GM10248 (cell line): ENCODE measurements at regions not wholly inside any gene's neighbourhood (a gene's known extent, or its start where the extent isn't known, plus 50 kb on each side); places are given as distances from the start of the nearest gene placed in this dataset.
A peak's percentile ranks its signal among the peaks of the same experiment; 100 is the strongest.

Source experiments
- CTCF ChIA-PET: fragments of 300-600 bp; sonication (Branson Sonifier 250); formaldehyde crosslinking; extraction: SDS; loops from one replicate; lab custom pipeline; 2021; ENCODE audit warnings: antibody characterized with exemption; lab: Yijun Ruan, JAX
- POLR2A ChIA-PET: fragments of 350-650 bp; sonication (Branson Sonifier 250); formaldehyde crosslinking; extraction: SDS; loops from one replicate; lab custom pipeline; 2020; ENCODE audit warnings: antibody characterized with exemption; lab: Yijun Ruan, JAX
- DNase-seq: peaks from one replicate; pipeline ENCODE4 v3.0.0; 2012; ENCODE audit errors: extremely low spot score
- TF ChIP-seq, protein P1 (sequence below): IDR thresholded peaks from 2 replicates; pipeline ENCODE4 v1.5.1; 2012; ENCODE audit warnings: mild to moderate bottlenecking, low read depth; ENCODE audit errors: extremely low read depth, missing control alignments, control extremely low read depth

- TF ChIP-seq, protein P1, sequence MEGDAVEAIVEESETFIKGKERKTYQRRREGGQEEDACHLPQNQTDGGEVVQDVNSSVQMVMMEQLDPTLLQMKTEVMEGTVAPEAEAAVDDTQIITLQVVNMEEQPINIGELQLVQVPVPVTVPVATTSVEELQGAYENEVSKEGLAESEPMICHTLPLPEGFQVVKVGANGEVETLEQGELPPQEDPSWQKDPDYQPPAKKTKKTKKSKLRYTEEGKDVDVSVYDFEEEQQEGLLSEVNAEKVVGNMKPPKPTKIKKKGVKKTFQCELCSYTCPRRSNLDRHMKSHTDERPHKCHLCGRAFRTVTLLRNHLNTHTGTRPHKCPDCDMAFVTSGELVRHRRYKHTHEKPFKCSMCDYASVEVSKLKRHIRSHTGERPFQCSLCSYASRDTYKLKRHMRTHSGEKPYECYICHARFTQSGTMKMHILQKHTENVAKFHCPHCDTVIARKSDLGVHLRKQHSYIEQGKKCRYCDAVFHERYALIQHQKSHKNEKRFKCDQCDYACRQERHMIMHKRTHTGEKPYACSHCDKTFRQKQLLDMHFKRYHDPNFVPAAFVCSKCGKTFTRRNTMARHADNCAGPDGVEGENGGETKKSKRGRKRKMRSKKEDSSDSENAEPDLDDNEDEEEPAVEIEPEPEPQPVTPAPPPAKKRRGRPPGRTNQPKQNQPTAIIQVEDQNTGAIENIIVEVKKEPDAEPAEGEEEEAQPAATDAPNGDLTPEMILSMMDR = no peak
- POLR2A ChIA-PET = no interaction called here
- CTCF ChIA-PET = interaction anchor here (1.2 to 13.7 kb wide), 5 partner anchors 10 to 977 kb away, joined by 3 to 211 read pairs (median 3); no protein-coding TSS in a partner anchor
- DNase-seq = no peak
These were observed 164.6 kb upstream of the GJB5 start for GRCh38 chr1:34590211-34590623.

- TF ChIP-seq, protein P1 = peak; percentile 14
- CTCF ChIA-PET = interaction anchor here (0.9 to 13.7 kb wide), 5 partner anchors 8 to 132 kb away, joined by 3 to 211 read pairs (median 3); no protein-coding TSS in a partner anchor
- no peak for DNase-seq
- POLR2A ChIA-PET = no interaction called here
These were observed 162.9 kb upstream of the GJB5 start for GRCh38 chr1:34591751-34592629.

DNA sequence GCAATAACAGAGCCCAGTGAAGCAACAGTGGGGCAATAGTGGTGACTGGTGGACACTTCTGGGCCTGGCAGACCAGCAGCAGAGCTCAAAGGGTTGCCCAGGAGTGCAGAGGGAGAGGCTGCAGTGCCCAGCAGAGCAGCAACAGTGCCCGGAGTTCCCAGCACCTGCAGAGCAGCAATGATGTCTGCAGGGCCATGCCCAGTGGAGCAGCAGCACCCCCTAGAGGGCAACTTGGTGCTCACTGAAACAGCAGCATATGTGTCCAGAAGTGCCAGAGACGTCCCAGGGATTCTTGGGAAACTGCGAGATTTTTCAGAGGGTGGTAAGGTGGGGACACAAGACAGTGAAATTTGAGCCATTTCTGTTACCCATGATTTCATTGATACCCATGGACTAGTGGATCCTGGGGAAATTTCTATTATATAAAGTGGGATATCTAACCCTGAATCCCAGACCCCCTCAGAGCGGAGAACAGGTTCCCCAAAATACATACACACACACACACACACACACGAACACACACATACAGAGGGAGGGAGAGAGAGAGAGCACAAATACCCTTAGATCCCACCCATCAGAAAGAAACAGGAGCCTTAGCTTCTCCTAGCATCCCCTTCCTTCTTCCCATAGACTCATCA lies 156.9 kb upstream of the GJB5 start:
- CTCF ChIA-PET = interaction anchor here (0.6 to 13.7 kb wide), 18 partner anchors 10 to 964 kb away, joined by 3 to 211 read pairs (median 3); no protein-coding TSS in a partner anchor
- TF ChIP-seq, protein P1 = peak; percentile 91
- POLR2A ChIA-PET = no interaction called here
- peak; percentile 79 for DNase-seq

DNA sequence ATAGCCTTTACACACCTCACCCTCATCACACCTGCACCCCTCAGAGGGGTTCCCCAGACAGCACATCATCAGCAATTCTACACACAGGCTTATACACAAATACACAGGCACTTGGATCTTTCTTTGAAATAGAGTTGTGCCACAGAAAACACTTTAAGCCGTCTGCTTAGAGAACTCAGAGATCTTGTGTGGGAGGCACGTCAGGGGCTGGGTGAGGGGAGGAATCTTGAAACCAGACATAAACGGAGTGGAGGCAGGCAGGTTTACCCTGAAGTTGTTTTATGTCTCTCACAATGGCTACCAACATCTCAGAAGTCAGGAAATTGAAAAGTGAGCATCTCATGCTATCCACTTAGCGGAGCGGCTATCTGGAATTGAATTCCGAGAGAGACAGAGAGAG lies 151.9 kb upstream of the GJB5 start:
- POLR2A ChIA-PET = no interaction called here
- TF ChIP-seq, protein P1 = no peak
- no peak for DNase-seq
- CTCF ChIA-PET = interaction anchor here (3.1 to 13.7 kb wide), 2 partner anchors 142 to 143 kb away, joined by 15 to 211 read pairs; no protein-coding TSS in a partner anchor

DNA sequence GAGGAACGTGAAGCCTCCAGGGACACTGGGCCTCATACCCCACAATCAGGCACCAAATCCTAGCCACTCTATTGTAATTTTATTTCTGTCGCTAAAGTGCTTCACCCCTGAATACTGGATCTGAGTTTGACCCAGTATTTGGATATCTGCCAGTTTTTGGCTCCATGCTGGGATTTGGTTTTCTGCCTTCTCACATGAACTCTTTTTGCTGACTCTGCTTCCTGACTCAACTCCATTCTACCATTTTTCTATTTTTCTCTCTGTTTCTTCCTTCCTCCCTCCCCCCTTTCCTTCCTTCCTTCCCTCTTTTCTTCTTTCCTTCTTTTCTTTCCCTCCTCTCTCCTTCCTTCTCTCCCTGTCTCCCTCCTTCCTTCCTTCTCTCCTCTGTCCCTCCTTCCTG lies 151.3 kb upstream of the GJB5 start:
- DNase-seq = no peak
- TF ChIP-seq, protein P1 = no peak
- ChIA-PET CTCF (interaction anchor here (0.6 to 3.1 kb wide), 2 partner anchors 13 to 143 kb away, joined by 3 to 15 read pairs; no protein-coding TSS in a partner anchor), POLR2A (no interaction called here)

DNA sequence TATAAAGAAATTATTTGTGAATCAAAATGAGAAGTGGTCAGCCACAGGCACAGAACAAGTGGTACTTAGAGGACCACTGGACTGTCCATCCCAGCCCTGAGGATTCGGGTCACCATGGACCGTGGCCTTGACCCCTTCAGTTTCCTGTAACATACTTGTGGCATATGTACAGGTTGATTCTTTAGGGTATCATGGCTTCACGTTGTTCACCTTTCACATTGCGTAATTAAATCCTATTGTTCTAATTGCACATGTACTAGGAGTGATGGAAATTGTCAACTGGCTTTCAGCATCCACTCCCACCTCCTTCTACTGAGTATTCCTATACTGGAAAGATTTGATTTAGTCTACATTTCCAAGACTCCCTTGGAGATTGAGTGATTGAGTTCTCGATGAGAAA lies 148.3 kb upstream of the GJB5 start:
- ChIA-PET POLR2A (no interaction called here), CTCF (no interaction called here)
- TF ChIP-seq, protein P1 = no peak
- DNase-seq = no peak
